Right lobe of liver (tissue), 6 donors: ENCODE measurements at regions not wholly inside any gene's neighbourhood (a gene's known extent, or its start where the extent isn't known, plus 50 kb on each side); places are given as distances from the start of the nearest gene placed in this dataset.

Experiments used
- ATAC-seq, 4 donors: fragments of 200-7000 bp; cut with Tn5 transposase; one replicate each; pipeline ENCODE4 v1.9.1; 2020; ENCODE audit warnings: mild to moderate bottlenecking in 4 of 4, moderate library complexity in 4 of 4
- DNase-seq, 3 donors: peaks; one replicate each; pipeline ENCODE4 v3.0.0-alpha.2; 2020
- H3K27ac ChIP-seq, 3 donors: fragments of 200-600 bp; one replicate each; pipeline ENCODE4 v1.8.0; 2022
- H3K27me3 ChIP-seq, 2 donors: fragments of 200-600 bp; one replicate each; pipeline ENCODE4 v1.8.0; 2022
- H3K36me3 ChIP-seq, 4 donors: fragments of 200-600 bp; sonication (generic) in 1 of 4; one replicate each; pipeline versions ENCODE4 v1.5.1 to v1.8.0; 2017 to 2022; ENCODE audit warnings: control low read depth in 1 of 4
- H3K4me1 ChIP-seq, 4 donors: fragments of 200-600 bp; sonication (generic) in 1 of 4; one replicate each; pipeline versions ENCODE4 v1.5.1 to v1.8.0; 2017 to 2022; ENCODE audit warnings: control low read depth in 1 of 4
- H3K4me3 ChIP-seq, 3 donors: fragments of 200-600 bp; one replicate each; pipeline ENCODE4 v1.8.0; 2022
- H3K9me3 ChIP-seq, 4 donors: fragments of 200-600 bp; sonication (generic) in 1 of 4; one replicate each; pipeline versions ENCODE4 v1.5.1 to v1.8.0; 2017 to 2022; ENCODE audit warnings: control low read depth in 1 of 4
- POLR2A ChIP-seq: fragments of 450-650 bp; IDR thresholded peaks from one replicate; pipeline ENCODE4 v1.6.1; 2017; ENCODE audit warnings: antibody characterized with exemption, mild to moderate bottlenecking
- WGBS: methylation state at CpG from one replicate; pipeline ENCODE4 v1.1.6; 2018; ENCODE audit warnings: low coverage, low lambda C conversion rate; ENCODE audit not compliant: insufficient coverage; ENCODE audit errors: missing lambda C conversion rate; 5-methylcytosine and 5-hydroxymethylcytosine counted together
- intact Hi-C, 2 donors: fragments of 100-400 bp; cut with DNase I; formaldehyde crosslinking; loops; one replicate each; pipeline versions ENCODE4 v1.11.2 to v1.14.1; 2022
- TF ChIP-seq, protein P1 (sequence below), 4 donors: fragments of 200-600 bp in 3 of 4; fragments of 450-650 bp in 1 of 4; IDR thresholded peaks; one replicate each; pipeline versions ENCODE4 v1.5.1 to v1.8.0; 2016 to 2022; ENCODE audit warnings: antibody characterized with exemption in 4 of 4, mild to moderate bottlenecking in 2 of 4
- donor health status: DM: no; HTN: yes; CAD: no.
- donor health status: DM: no; HTN: no; CAD: no.
- donor health status: DM: no; HTN: no; CAD: no.
- donor health status: DM: no; HTN: yes; CAD: no.
- donor health status: DM: no; HTN: yes; CAD: no.

DNA sequence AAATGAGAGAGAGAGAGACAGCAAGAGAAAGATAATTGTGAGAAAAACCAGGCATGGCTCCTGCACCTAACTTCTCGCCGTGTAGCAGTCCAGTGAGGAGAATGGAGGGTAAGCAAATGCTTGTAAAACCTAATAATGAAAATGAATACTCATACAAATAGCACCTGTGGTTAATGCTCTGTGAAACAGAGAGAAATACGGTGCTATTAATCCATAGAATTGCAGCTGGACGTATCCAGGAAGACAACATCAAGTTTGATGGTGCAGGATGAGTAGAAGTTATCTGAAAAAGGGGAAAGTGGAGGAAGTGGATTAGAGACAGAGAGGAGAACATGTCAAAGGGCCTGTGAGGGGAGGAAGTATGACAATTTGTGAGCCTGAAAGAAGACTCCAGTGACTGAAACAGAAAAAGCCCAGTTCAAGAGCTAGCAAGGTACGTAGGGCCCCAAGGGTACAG is 89.4 kb upstream of the PAK5 start:
- WGBS = 37% methylated on average over 5 of the region's 5 CpGs
- no peak overlapping the region for H3K27ac ChIP-seq
- DNase-seq = no peak
- no peak for ATAC-seq
- TF ChIP-seq, protein P1, sequence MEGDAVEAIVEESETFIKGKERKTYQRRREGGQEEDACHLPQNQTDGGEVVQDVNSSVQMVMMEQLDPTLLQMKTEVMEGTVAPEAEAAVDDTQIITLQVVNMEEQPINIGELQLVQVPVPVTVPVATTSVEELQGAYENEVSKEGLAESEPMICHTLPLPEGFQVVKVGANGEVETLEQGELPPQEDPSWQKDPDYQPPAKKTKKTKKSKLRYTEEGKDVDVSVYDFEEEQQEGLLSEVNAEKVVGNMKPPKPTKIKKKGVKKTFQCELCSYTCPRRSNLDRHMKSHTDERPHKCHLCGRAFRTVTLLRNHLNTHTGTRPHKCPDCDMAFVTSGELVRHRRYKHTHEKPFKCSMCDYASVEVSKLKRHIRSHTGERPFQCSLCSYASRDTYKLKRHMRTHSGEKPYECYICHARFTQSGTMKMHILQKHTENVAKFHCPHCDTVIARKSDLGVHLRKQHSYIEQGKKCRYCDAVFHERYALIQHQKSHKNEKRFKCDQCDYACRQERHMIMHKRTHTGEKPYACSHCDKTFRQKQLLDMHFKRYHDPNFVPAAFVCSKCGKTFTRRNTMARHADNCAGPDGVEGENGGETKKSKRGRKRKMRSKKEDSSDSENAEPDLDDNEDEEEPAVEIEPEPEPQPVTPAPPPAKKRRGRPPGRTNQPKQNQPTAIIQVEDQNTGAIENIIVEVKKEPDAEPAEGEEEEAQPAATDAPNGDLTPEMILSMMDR (IDR thresholded peaks at IDR 0.05) = no peak
- TF ChIP-seq POLR2A = no peak
- H3K36me3 ChIP-seq = no peaks in the 10 kb centered on the region
- no peak overlapping the region for H3K4me3 ChIP-seq
- intact Hi-C loops = no loop called here
- H3K27me3 ChIP-seq = no peaks in the 10 kb centered on the region
- H3K9me3 ChIP-seq = no peaks in the 10 kb centered on the region
- H3K4me1 ChIP-seq = no peaks in the 10 kb centered on the region

DNA sequence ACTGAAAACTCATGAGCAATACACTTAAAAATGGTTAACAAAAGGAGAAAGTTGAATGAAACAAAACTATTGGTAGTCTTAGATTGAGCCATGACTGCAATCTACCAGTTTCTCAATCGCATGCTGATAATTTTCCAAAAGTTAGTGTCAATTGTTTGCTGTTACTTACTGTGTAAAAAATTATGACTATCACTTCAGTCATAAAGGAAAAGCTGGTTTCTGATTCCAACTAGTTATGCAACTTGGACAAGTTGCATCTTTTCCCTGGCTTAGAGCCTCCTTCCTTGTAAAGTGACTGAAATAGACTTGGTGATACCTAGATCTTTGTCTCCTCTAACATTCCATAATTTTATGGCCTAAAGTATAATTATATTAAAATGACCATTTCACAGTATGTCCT is 88.3 kb upstream of the PAK5 start:
- WGBS = 44% methylated on average over 1 of the region's 1 CpG
- Histone ChIP-seq H3K27ac (no peak overlapping the region), H3K27me3 (no peaks in the 10 kb centered on the region), H3K4me3 (no peak overlapping the region), H3K4me1 (no peaks in the 10 kb centered on the region), H3K36me3 (no peaks in the 10 kb centered on the region), H3K9me3 (no peaks in the 10 kb centered on the region)
- intact Hi-C loops = no loop called here
- DNase-seq (no peak), ATAC-seq (no peak)
- TF ChIP-seq, protein P1 (IDR thresholded peaks at IDR 0.05) = no peak
- TF ChIP-seq POLR2A = no peak

DNA sequence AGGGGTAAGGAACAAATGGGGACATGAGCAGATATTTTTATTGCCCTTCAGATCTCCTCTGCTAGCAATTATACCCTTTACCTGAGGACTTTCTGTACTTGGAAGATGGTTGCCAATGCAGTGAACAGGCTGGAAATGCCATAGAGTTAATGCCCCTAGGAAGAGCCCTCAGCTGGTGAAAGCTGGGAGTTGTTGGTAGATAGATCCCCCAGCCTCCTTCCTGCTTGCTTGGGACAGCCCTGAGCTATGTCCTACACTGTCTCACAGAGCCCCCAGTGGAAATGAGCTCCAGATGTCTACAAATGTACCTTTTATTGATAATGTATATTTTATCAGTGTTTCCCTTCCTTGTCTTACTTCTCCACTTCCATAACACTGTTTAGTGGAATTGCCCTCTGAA is 87.6 kb upstream of the PAK5 start:
- no peaks in the 10 kb centered on the region for H3K27me3 ChIP-seq
- no peaks in the 10 kb centered on the region for H3K9me3 ChIP-seq
- no peak overlapping the region for H3K27ac ChIP-seq
- intact Hi-C loops = no loop called here
- H3K36me3 ChIP-seq = no peaks in the 10 kb centered on the region
- no peaks in the 10 kb centered on the region for H3K4me1 ChIP-seq
- DNase-seq (no peak), ATAC-seq (no peak)
- TF ChIP-seq, protein P1 (IDR thresholded peaks at IDR 0.05) = no peak
- no peak for TF ChIP-seq POLR2A
- H3K4me3 ChIP-seq = no peak overlapping the region

DNA sequence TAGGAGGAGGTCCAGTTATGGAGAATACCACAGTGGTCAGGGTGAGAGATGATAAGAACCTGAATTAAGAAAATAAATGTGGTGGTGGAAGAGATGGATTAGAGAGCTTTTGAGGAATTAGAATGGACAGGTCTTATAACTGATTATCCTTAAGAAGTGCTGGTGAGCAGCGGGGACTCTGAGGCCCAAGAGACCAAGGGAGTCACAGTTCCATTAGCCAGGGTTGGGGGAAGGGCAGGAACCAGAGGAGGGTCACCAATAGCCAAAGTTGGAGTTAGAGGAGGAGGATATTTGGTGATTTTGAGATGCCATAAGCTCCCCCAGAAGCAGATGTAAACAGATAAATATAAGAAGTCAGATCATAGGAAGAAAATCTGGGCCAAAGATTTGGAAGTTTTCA is 87.1 kb upstream of the PAK5 start:
- Histone ChIP-seq H3K27ac (no peak overlapping the region), H3K4me3 (no peak overlapping the region), H3K36me3 (no peaks in the 10 kb centered on the region), H3K9me3 (no peaks in the 10 kb centered on the region), H3K27me3 (no peaks in the 10 kb centered on the region), H3K4me1 (no peaks in the 10 kb centered on the region)
- DNase-seq = no peak
- WGBS = 50% methylated on average over 1 of the region's 1 CpG
- TF ChIP-seq, protein P1 (IDR thresholded peaks at IDR 0.05) = no peak
- no peak for TF ChIP-seq POLR2A
- no peak for ATAC-seq
- intact Hi-C loops = no loop called here

DNA sequence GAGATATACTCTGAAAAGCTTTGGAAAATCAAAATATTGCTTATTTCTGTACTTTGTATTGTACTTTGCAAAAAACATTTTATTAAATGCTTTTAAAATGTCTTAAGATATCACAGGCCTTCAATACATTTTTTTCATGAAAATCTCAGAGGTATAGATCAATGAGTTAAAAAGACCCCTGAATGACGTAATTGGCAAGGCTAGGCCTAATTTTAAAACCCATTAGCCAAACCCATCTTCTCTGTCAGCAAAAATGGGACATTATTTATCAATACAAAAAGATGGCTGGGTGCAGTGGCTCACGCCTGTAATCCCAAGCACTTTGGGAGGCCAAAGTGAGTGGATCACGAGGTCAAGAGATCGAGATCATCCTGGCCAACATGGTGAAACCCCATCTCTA is 84.8 kb upstream of the PAK5 start:
- TF ChIP-seq, protein P1 (IDR thresholded peaks at IDR 0.05) = no peak
- TF ChIP-seq POLR2A = no peak
- intact Hi-C loops = no loop called here
- no peaks in the 10 kb centered on the region for H3K27me3 ChIP-seq

More for the DNA sequence above, 84.8 kb upstream of the PAK5 start:
- no peaks in the 10 kb centered on the region for H3K36me3 ChIP-seq
- 77% methylated on average over 4 of the region's 4 CpGs for WGBS
- no peaks in the 10 kb centered on the region for H3K9me3 ChIP-seq
- no peaks in the 10 kb centered on the region for H3K4me1 ChIP-seq
- no peak overlapping the region for H3K4me3 ChIP-seq
- H3K27ac ChIP-seq = no peak overlapping the region
- no peak for ATAC-seq
- DNase-seq = no peak
